HG03457 (cell line): ENCODE measurements at regions not wholly inside any gene's neighbourhood (a gene's known extent, or its start where the extent isn't known, plus 50 kb on each side); places are given as distances from the start of the nearest gene placed in this dataset.
A peak's percentile ranks its signal among the peaks of the same experiment; 100 is the strongest.

Experiments
- ATAC-seq: cut with Tn5 transposase; IDR thresholded peaks from one replicate; pipeline ENCODE4 v1.9.1; 2021; ENCODE audit warnings: moderate number of reproducible peaks; ENCODE audit not compliant: unreplicated experiment

- ATAC-seq, result no peak
These were observed 250.6 kb upstream of the ZFHX3 start for GRCh38 chr16:73298562-73298961.

GRCh38 chr16:73290258-73290657 is 242.3 kb upstream of the ZFHX3 start:
- ATAC-seq, result no peak

GRCh38 chr16:73289232-73289631 is 241.3 kb upstream of the ZFHX3 start:
- peak; percentile 92 for ATAC-seq

- no peak for ATAC-seq
These were observed 240.6 kb upstream of the ZFHX3 start for GRCh38 chr16:73288520-73288919.

- ATAC-seq, result no peak
These were observed 240.0 kb upstream of the ZFHX3 start for GRCh38 chr16:73287859-73288405.

GRCh38 chr16:73286346-73287267 is 238.7 kb upstream of the ZFHX3 start:
- no peak for ATAC-seq

- ATAC-seq, result no peak
These were observed 237.7 kb upstream of the ZFHX3 start for GRCh38 chr16:73285436-73286201.

GRCh38 chr16:73280388-73280787 is 232.5 kb upstream of the ZFHX3 start:
- ATAC-seq, result no peak

- no peak for ATAC-seq
These were observed 231.5 kb upstream of the ZFHX3 start for GRCh38 chr16:73279451-73279850.

- no peak for ATAC-seq
These were observed 229.1 kb upstream of the ZFHX3 start for GRCh38 chr16:73277071-73277470.

GRCh38 chr16:73275448-73275847 is 227.5 kb upstream of the ZFHX3 start:
- no peak for ATAC-seq

GRCh38 chr16:73275024-73275423 is 227.1 kb upstream of the ZFHX3 start:
- ATAC-seq, result no peak

GRCh38 chr16:73274140-73274539 is 226.2 kb upstream of the ZFHX3 start:
- no peak for ATAC-seq

- no peak for ATAC-seq
These were observed 220.6 kb upstream of the ZFHX3 start for GRCh38 chr16:73268366-73268993.

- ATAC-seq, result no peak
These were observed 218.0 kb upstream of the ZFHX3 start for GRCh38 chr16:73265935-73266334.

GRCh38 chr16:73265124-73265837 is 217.4 kb upstream of the ZFHX3 start:
- no peak for ATAC-seq

GRCh38 chr16:73262931-73263330 is 215.0 kb upstream of the ZFHX3 start:
- ATAC-seq, result no peak

- no peak for ATAC-seq
These were observed 207.1 kb upstream of the ZFHX3 start for GRCh38 chr16:73255031-73255430.

GRCh38 chr16:73253922-73254480 is 206.1 kb upstream of the ZFHX3 start:
- ATAC-seq, result no peak

GRCh38 chr16:73252446-73252845 is 204.5 kb upstream of the ZFHX3 start:
- no peak for ATAC-seq
